Stimulated activated CD8-positive, alpha-beta memory T cell treated with anti-CD3 and anti-CD28 coated beads, Interleukin-4, amount 100 ng/mL, for 24 hours (primary cell): ENCODE measurements at regions not wholly inside any gene's neighbourhood (a gene's known extent, or its start where the extent isn't known, plus 50 kb on each side); places are given as distances from the start of the nearest gene placed in this dataset.
A peak's percentile ranks its signal among the peaks of the same experiment; 100 is the strongest.

Experiments
- DNase-seq: peaks from one replicate; pipeline ENCODE4 v3.0.0-alpha.2; 2020; ENCODE audit warnings: low read depth

DNA sequence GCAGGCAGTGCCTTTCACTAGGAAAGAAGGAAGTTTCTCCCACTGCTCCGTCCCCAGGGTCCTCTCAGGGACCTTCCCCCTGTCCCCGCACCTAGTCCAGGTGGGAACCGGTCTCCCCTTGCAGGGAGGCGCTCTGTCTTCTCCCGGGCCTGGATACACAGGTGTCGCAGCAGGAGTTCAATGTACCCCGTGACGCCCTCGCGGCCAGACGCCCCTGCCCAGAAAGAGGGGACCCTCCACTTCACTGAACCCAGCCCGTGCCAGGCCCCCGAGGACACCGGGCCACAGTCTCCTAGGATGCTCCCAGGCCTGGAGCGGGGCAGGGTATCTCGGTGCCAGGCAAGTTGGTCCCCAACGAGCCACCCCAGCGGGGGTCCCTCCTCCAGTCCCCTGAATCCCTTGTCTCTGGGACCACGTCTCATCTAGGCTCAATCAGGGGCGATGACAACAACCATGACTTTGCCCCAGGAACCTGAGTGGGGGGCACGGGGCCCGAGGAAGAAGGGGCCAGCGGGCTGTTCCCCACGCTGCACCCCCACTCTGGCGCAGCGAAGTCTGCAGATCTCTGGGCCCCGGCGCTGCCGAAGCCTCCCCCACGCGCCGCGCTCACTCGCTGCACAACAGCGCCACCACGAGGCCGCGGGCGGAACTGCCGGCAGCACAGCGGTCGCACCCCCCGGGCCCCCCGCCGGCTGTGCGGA lies 103.0 kb downstream of the EDN3 start:
- peak; percentile 68 for DNase-seq

DNA sequence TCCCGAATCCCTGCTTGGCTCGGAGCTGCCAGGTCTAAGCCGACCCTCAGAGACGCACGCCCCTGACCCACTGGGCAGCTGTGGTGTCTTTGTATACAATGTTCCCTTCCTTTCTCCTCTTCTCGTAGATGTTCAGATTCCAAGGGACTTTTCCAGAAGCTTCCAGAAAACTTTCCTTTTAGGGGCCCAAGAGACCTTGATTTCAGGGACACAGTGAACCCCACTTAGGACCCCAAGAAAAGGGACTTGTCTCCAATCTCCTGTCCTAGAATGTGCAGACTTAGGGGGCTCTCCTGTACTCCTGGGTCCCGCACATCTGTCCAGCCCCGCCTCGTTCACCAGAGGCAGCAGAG lies 103.5 kb downstream of the EDN3 start:
- no peak for DNase-seq

- no peak for DNase-seq
Observed at GRCh38 chr20:59404749-59405148, 104.3 kb downstream of the EDN3 start.

- no peak for DNase-seq
Observed at GRCh38 chr20:59405226-59406200, 105.1 kb downstream of the EDN3 start.

DNA sequence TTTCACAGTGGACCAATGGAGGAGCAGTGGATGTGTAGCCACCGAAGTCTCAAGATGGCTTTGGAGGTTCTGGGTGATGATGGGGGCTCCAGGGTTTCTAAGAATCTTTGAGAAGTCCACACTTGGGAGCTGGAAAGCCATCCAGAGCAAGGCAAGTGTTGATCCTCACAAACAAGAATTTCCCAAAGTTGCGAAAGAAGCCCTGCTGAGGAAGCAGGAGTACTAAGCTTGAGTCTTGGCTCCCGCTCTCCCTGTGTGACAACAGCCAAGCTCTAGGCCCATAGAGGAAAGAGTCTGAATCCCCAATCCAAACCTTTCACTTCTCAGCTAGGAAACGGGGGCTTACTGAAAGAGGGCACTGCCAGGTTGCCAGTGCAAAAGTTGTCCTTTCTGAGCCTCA lies 106.0 kb downstream of the EDN3 start:
- no peak for DNase-seq

- no peak for DNase-seq
Observed at GRCh38 chr20:59411170-59411569, 110.8 kb downstream of the EDN3 start.

DNA sequence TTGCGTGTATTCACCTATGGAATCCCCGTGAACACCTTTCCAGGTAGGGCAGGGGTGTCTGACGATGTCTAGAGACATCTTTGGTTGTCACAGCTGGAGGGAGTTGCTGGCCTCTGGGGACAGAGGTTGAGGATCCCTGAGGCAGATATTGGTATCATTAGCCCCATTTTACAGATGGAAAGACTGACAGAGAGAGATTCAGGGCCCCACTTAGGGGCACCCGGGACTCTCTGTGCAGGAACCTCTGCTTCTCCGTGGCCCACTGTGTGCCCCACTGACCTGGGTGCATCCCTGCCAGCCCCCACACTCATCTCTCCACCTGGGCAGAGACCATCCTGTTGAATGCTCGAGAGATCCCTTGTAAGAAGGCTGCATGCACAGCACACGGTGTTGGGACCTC lies 111.2 kb downstream of the EDN3 start:
- no peak for DNase-seq

GRCh38 chr20:59412181-59412580 lies 111.8 kb downstream of the EDN3 start:
- no peak for DNase-seq

DNA sequence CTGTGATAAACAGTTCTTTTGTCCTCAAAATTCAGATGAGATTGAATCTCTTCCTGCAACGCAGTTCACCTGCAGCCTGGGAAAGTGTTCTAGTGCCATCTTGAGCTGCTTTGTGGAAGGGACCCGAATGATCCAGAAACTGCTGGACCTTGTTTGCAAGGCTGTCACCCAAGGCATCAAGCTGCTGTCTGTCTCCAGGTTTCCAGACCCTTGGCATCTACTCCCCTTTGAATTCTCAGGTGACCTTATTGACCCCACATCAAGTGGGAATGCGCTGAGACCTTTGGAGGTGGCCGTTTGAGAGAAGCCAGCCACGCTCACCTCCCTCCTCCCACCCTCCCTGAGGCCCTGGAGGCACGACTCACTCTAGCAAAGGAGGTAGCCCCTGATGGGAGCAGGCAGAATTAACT lies 112.5 kb downstream of the EDN3 start:
- DNase-seq: no peak

GRCh38 chr20:59413326-59413865 lies 113.0 kb downstream of the EDN3 start:
- DNase-seq: no peak

GRCh38 chr20:59414936-59415623 lies 114.7 kb downstream of the EDN3 start:
- no peak for DNase-seq

- DNase-seq: no peak
Observed at GRCh38 chr20:59416916-59417315, 116.5 kb downstream of the EDN3 start.

DNA sequence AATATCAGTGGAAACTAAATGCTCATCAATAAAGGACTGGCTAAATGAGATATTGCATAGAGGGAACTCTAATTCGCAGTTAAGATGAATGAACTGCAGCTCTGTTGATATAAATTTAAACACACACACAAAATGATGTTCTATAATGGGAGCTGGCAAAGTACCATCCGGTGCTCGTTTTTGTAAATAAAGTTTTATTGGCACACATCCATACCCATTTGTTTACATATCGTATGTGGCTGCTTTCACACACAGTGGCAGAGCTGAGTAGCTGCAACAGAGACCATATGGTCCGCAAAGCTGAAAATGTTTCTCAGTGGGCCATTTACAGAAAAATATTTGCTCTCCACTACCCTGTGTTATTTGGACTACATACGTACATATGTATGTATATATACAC lies 120.7 kb downstream of the EDN3 start:
- DNase-seq: no peak

DNA sequence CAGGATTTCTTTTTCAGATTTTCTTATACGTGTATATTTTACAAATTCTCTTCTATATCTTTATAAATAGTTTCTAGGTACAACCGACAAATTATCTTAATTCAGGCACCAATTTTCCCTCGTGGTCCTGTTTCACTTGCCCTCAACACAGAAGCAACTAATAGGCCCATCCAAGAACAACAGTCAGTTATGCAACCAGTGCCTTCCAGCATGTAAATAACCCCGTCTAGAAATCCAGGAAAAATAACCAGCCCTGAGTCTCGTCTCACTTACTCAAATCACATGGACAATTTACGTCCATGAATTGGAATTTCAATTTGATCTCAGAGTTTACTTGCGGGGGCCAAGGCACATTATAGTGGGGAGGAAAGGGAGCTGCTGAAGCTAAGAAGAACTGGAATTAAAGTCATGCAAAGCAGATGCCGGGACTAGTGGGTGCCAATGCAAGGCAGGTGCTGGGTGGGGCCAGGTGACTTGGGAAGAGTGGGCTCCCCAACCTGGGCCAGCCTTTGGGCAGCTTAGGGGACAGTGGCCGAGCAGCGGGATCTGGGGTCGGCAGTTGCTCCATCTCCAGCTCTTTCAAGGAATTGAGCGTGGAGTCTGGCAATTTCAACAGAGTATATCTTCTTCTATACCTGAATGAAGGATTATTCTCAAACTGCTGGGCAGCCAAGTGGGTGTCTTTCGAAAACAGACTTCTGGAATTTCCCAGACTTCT lies 121.7 kb downstream of the EDN3 start:
- DNase-seq: no peak

DNA sequence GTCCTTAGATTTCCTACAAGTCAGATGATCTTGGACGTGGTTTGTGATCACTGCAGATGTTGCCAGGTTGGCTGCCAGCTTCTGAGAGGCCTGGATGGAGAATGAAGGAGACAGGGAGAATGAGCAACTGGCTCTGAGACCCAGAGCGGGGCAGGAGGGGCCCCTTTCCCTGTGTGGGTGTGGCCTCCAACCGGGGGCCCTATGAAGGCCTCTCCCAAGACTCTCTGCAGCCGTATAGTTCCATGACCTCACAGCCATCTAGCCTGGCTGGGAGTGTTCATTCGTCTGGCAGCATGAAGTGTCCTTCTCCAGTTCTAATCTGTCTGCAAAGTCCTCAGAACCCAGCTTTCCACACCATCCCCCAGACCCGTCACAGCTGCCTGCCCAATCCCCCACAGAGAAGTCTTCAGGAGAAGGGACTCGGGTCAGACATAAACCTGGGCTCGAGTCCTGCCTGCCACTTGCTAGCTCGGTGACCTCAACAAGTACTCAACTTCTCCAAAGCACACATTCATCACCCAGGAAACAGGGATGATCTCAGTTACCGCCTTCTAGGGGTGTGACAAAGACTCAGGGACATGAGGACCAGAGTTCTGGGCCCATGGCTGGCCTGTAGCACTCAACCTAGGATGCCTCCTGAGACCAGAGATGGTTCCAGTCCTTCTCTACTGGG lies 122.6 kb downstream of the EDN3 start:
- DNase-seq: no peak

DNA sequence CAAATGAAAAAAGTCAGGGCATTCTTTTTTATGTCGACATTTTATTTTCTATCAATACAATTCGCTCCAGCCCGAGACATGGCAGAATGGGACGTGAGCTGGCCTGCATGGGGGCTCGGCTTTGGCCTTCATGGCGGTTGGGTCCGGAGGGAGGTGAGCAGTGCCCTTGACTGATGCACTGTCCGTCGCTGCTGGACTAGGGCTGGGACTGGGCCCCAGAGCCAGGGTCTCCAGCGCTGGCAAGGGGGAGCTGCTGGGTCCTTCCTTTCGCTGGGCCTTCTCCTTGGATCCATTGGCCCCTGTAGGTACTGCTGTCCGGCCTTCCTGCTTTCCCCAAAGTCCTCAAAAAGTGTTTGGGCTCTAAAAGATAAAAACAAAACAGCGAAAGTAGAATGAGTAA lies 124.6 kb downstream of the EDN3 start:
- no peak for DNase-seq

- no peak for DNase-seq
Observed at GRCh38 chr20:59425572-59425971, 125.2 kb downstream of the EDN3 start.

DNA sequence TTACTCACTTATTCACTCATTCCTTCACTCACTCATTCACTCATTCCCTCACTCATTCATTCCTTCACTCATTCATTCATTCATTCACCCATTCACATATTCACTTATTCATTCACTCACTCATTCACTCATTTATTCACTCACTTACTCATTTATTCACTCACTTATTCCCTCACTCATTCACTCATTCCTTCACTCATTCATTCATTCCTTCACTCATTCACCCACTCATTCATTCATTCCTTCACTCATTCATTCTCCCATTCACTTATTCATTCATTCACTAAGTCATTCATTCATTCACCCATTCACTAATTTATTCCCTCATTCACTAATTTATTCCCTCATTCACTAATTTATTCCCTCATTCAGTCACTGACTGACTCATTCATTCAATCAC lies 127.6 kb downstream of the EDN3 start:
- no peak for DNase-seq

- DNase-seq: no peak
Observed at GRCh38 chr20:59428441-59429205, 128.2 kb downstream of the EDN3 start.

DNA sequence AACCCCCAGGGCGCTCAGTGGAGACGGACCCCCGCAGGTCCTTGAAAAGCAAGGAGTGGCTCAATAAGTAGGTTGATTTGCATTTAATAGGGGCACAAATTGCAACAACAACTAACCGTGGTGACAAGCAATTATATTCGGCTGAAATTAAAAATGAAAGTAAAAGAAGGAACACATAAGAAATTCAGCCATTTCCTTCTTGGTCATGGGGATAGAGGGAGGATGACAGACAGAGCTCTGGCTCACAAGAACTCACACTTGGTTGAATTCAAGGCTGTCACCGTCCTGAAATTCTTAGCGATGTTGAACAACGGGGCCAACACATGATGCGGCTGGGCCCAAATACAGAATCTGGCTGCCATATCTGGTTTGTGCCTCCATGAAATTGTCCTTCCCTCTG lies 129.0 kb downstream of the EDN3 start:
- no peak for DNase-seq

DNA sequence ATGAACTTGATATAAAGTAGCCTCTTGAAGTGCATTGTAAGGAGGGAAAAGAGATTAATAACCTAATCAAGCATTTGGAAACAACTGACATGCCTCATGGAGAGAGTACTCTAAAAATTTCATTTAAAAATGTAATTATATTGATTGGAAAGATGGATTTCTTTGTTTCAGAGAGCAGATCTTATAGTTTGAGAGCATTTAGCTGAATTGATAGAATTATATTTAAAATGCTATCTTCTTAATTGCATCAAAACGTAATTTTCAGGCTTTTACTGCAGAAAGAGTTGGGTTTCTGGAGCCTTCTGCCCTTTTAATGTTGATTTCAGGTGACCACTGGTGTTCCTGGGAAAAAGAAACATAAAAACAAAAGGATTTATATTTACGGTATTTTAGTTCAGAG lies 130.6 kb downstream of the EDN3 start:
- DNase-seq: no peak
